HepG2 (cell line): ENCODE measurements at regions not wholly inside any gene's neighbourhood (a gene's known extent, or its start where the extent isn't known, plus 50 kb on each side); places are given as distances from the start of the nearest gene placed in this dataset.

Experiments used
- IRX3 ChIP-seq: sonication (generic); formaldehyde crosslinking; IDR thresholded peaks from 2 replicates; pipeline ENCODE4 v1.8.1; 2023; ENCODE audit warnings: mild to moderate bottlenecking, low read depth, missing genetic modification reagents, borderline replicate concordance
- NFAT5 ChIP-seq: sonication (generic); formaldehyde crosslinking; IDR thresholded peaks from 2 replicates; pipeline ENCODE4 v1.4.0; 2020; ENCODE audit warnings: missing genetic modification reagents
- PATZ1 ChIP-seq: sonication (generic); formaldehyde crosslinking; IDR thresholded peaks from 2 replicates; pipeline ENCODE4 v1.4.0; 2020; ENCODE audit warnings: missing genetic modification reagents
- RAD51 ChIP-seq: fragments of 450-650 bp; IDR thresholded peaks from 2 replicates; pipeline ENCODE4 v1.6.1; 2016; ENCODE audit warnings: borderline replicate concordance
- RFXANK ChIP-seq: IDR thresholded peaks from 2 replicates; pipeline ENCODE4 v1.6.1; 2016
- TCF7 ChIP-seq: sonication (generic); IDR thresholded peaks from 2 replicates; pipeline ENCODE4 v1.6.1; 2016; ENCODE audit warnings: antibody characterized with exemption, low read depth
- TRAFD1 ChIP-seq: sonication (generic); formaldehyde crosslinking; IDR thresholded peaks from 2 replicates; pipeline ENCODE4 v1.5.1; 2020; ENCODE audit warnings: missing genetic modification reagents, mild to moderate bottlenecking, borderline replicate concordance
- ZBTB39 ChIP-seq: sonication (generic); formaldehyde crosslinking; IDR thresholded peaks from 2 replicates; pipeline ENCODE4 v1.5.0; 2020; ENCODE audit warnings: missing genetic modification reagents
- ZBTB7A ChIP-seq: sonication (generic); formaldehyde crosslinking; IDR thresholded peaks from 2 replicates; pipeline ENCODE4 v1.8.0; 2022; ENCODE audit warnings: mild to moderate bottlenecking, missing genetic modification reagents

GRCh38 chr7:131861620-131862346, 305.4 kb upstream of the PODXL start (continued):
- no peak for TF ChIP-seq NFAT5 (CRISPR knock-in tag)
- TF ChIP-seq ZBTB39: no peak
- TF ChIP-seq RAD51: no peak
- TF ChIP-seq PATZ1: no peak
- TF ChIP-seq ZBTB7A (CRISPR knock-in tag): no peak
- TF ChIP-seq RFXANK (CRISPR knock-in tag): no peak
- no peak for TF ChIP-seq TCF7
- TF ChIP-seq TRAFD1 (CRISPR knock-in tag): no peak
- TF ChIP-seq IRX3: no peak
